GM12878 (cell line): ENCODE measurements at regions not wholly inside any gene's neighbourhood (a gene's known extent, or its start where the extent isn't known, plus 50 kb on each side); places are given as distances from the start of the nearest gene placed in this dataset.

Experiments
- ATAC-seq: fragments of 200-7000 bp; cut with Tn5 transposase; 3 replicates; pipeline ENCODE4 v1.9.1; 2020; ENCODE audit warnings: mild to moderate bottlenecking, moderate library complexity
- BruUV-seq: library from RNA; stranded (reverse); fragments of 400-500 nt; replicated peaks from 2 replicates; lab custom pipeline; 2021; lab: Mats Ljungman, UMichigan
- CTCF ChIA-PET: fragments of 300-600 bp; sonication (Branson Sonifier 250); formaldehyde crosslinking; extraction: SDS; loops from one replicate; lab custom pipeline; 2021; ENCODE audit warnings: inconsistent platforms; lab: Yijun Ruan, JAX
- POLR2A ChIA-PET: fragments of 350-600 bp; formaldehyde crosslinking; extraction: SDS; loops from one replicate; lab custom pipeline; 2021; ENCODE audit warnings: inconsistent platforms; lab: Charles Lee
- RAD21 ChIA-PET: fragments of 300-600 bp; sonication (Branson Sonifier 250); formaldehyde crosslinking; loops from one replicate; lab custom pipeline; 2023; ENCODE audit warnings: antibody characterized with exemption; ENCODE audit not compliant: unreplicated experiment; lab: Charles Lee
- SMC1A ChIA-PET: fragments of 300-600 bp; sonication (Branson Sonifier 250); formaldehyde crosslinking; loops from one replicate; lab custom pipeline; 2023; ENCODE audit not compliant: unreplicated experiment, uncharacterized antibody; lab: Charles Lee
- DNase-seq: peaks from one replicate; pipeline ENCODE4 v3.0.0-alpha.2; 2011; ENCODE audit warnings: low read depth, low spot score
- FAIRE-seq: peaks from 3 replicates; lab custom pipeline; 2011; peaks lifted over from hg19 to GRCh38; lab: Jason Lieb, UNC
- H2AFZ ChIP-seq: 2 replicates; pipeline ENCODE4 v1.6.0; 2011; ENCODE audit warnings: low read depth, low read length, control low read depth; ENCODE audit not compliant: control insufficient read depth
- H3K27ac ChIP-seq: 2 replicates; pipeline ENCODE4 v1.5.1; 2011; ENCODE audit warnings: control low read depth; ENCODE audit not compliant: control insufficient read depth, insufficient read depth
- H3K27me3 ChIP-seq, 2 experiments: replicated peaks in 1 of 2; 2 replicates each; pipeline versions ENCODE4 v1.6.0 to v1.6.1; 2011; ENCODE audit warnings: low read length in 1 of 2; ENCODE audit not compliant: control insufficient read depth in 2 of 2, insufficient read depth in 2 of 2
- H3K36me3 ChIP-seq, 2 experiments: 2 replicates each; pipeline ENCODE4 v1.5.1; 2011; ENCODE audit warnings: low read length in 1 of 2; ENCODE audit not compliant: control insufficient read depth in 2 of 2, insufficient read depth in 2 of 2
- H3K4me1 ChIP-seq: 2 replicates; pipeline ENCODE4 v1.6.1; 2011; ENCODE audit warnings: mild to moderate bottlenecking, low read length, moderate library complexity, mixed read lengths; ENCODE audit not compliant: control insufficient read depth, insufficient read depth
- H3K4me2 ChIP-seq: 2 replicates; pipeline ENCODE4 v1.6.0; 2011; ENCODE audit warnings: control low read depth; ENCODE audit not compliant: control insufficient read depth, insufficient read depth
- H3K4me3 ChIP-seq: fragments of 200-600 bp; sonication (generic); 2 replicates; pipeline ENCODE4 v1.5.1; 2016
- H3K79me2 ChIP-seq: 2 replicates; pipeline ENCODE4 v1.6.0; 2011; ENCODE audit warnings: low read length; ENCODE audit not compliant: control insufficient read depth, insufficient read depth
- H3K9ac ChIP-seq: 2 replicates; pipeline ENCODE4 v1.8.0; 2011; ENCODE audit warnings: low read length, control low read depth, mixed read lengths; ENCODE audit not compliant: control insufficient read depth, insufficient read depth
- H3K9me3 ChIP-seq: replicated peaks from 3 replicates; pipeline ENCODE4 v1.5.1; 2011; ENCODE audit warnings: mild to moderate bottlenecking, low read length; ENCODE audit not compliant: control insufficient read depth, insufficient read depth
- H4K20me1 ChIP-seq: 2 replicates; pipeline ENCODE4 v1.6.0; 2011; ENCODE audit not compliant: control insufficient read depth, insufficient read depth
- CHD2 ChIP-seq: IDR thresholded peaks from 2 replicates; pipeline ENCODE4 v1.6.1; 2011; ENCODE audit warnings: low read depth, low read length, improper control_type of control experiment, borderline replicate concordance
- E2F4 ChIP-seq: IDR thresholded peaks from 2 replicates; pipeline ENCODE4 v1.6.1; 2012; ENCODE audit warnings: low read depth, low read length, improper control_type of control experiment
- HDAC2 ChIP-seq: fragments of 200-600 bp; sonication (generic); IDR thresholded peaks from 2 replicates; pipeline ENCODE4 v1.6.1; 2017
- MEF2A ChIP-seq: IDR thresholded peaks from 2 replicates; pipeline ENCODE4 v1.6.1; 2011; ENCODE audit warnings: low read depth, mild to moderate bottlenecking, low read length, moderate library complexity; ENCODE audit not compliant: insufficient read depth
- NR2C1 ChIP-seq: fragments of 450-650 bp; IDR thresholded peaks from 2 replicates; pipeline ENCODE4 v1.6.1; 2017; ENCODE audit warnings: antibody characterized with exemption, mild to moderate bottlenecking, moderate library complexity
- NRF1 ChIP-seq: conservative IDR thresholded peaks from 2 replicates; pipeline ENCODE4 v1.6.1; 2011; ENCODE audit warnings: mild to moderate bottlenecking, low read depth, low read length, improper control_type of control experiment
- POLR2A ChIP-seq: IDR thresholded peaks from 2 replicates; pipeline ENCODE4 v1.6.1; 2011; ENCODE audit warnings: low read depth, mild to moderate bottlenecking, low read length
- POU2F2 ChIP-seq: IDR thresholded peaks from 3 replicates; pipeline ENCODE4 v1.6.1; 2011; ENCODE audit warnings: low read depth, mild to moderate bottlenecking, low read length, borderline replicate concordance
- SMAD1 ChIP-seq: fragments of 450-650 bp; IDR thresholded peaks from 2 replicates; pipeline ENCODE4 v1.6.1; 2018; ENCODE audit warnings: mild to moderate bottlenecking, low read depth; ENCODE audit not compliant: partially characterized antibody
- SMARCA5 ChIP-seq: fragments of 450-650 bp; IDR thresholded peaks from 2 replicates; pipeline ENCODE4 v1.6.1; 2017; ENCODE audit warnings: mild to moderate bottlenecking
- SMC3 ChIP-seq: IDR thresholded peaks from 2 replicates; pipeline ENCODE4 v1.6.1; 2011; ENCODE audit warnings: low read length, improper control_type of control experiment, borderline replicate concordance
- SREBF1 ChIP-seq: IDR thresholded peaks from 2 replicates; pipeline ENCODE4 v1.6.1; 2012; ENCODE audit warnings: mild to moderate bottlenecking, low read length
- WGBS: methylation state at CpG from one replicate; pipeline ENCODE4 v1.1.6; 2016; ENCODE audit warnings: low lambda C conversion rate; ENCODE audit not compliant: insufficient replicate concordance, insufficient coverage; ENCODE audit errors: missing lambda C conversion rate; 5-methylcytosine and 5-hydroxymethylcytosine counted together
- in situ Hi-C: fragments of 300-500 bp; cut with MboI; formaldehyde crosslinking; loops from 9 replicates; pipeline ENCODE4 v1.14.3; 2018; ENCODE audit warnings: mixed read lengths
- intact Hi-C: fragments of 100-400 bp; cut with micrococcal nuclease; formaldehyde crosslinking; loops from one replicate; pipeline ENCODE4 v1.14.2; 2022; ENCODE audit not compliant: unreplicated experiment
- TF ChIP-seq, protein P1 (sequence below): IDR thresholded peaks from 2 replicates; pipeline ENCODE4 v1.6.1; 2011; ENCODE audit warnings: borderline replicate concordance, low read depth, mild to moderate bottlenecking, moderate library complexity, low read length; ENCODE audit not compliant: insufficient read depth, poor library complexity, severe bottlenecking
- TF ChIP-seq, protein P2 (sequence below): fragments of 450-650 bp; IDR thresholded peaks from 2 replicates; pipeline ENCODE4 v1.6.1; 2016; ENCODE audit warnings: mild to moderate bottlenecking

GRCh38 chr4:164343472-164343976 lies 410.4 kb upstream of the SMIM31 start:
- no peak for DNase-seq
- H3K27me3 ChIP-seq = no peaks in the 10 kb centered on the region
- H3K4me3 ChIP-seq = no peak overlapping the region
- H3K9ac ChIP-seq = no peak overlapping the region
- FAIRE-seq = no peak
- H2AFZ ChIP-seq = no peak overlapping the region
- H3K79me2 ChIP-seq = no peaks in the 10 kb centered on the region
- H3K4me1 ChIP-seq = no peaks in the 10 kb centered on the region
- no peaks in the 10 kb centered on the region for H3K36me3 ChIP-seq
- CTCF ChIA-PET = no interaction called here
- SMC1A ChIA-PET = interaction anchor here (0.7 kb wide), 1 partner anchor 33 kb away, joined by 3 read pairs; no protein-coding TSS in a partner anchor
- no peak overlapping the region for H3K27ac ChIP-seq
- intact Hi-C loops (no loop called here), in situ Hi-C loops (no loop called here)
- no peak for TF ChIP-seq POLR2A
- no peak for TF ChIP-seq NRF1
- no peak for TF ChIP-seq SMAD1
- no peak for TF ChIP-seq CHD2
- no peak for TF ChIP-seq MEF2A
- no peak for TF ChIP-seq SREBF1
- no peak for TF ChIP-seq POU2F2
- no peak for TF ChIP-seq NR2C1
- TF ChIP-seq E2F4 = no peak
- TF ChIP-seq, protein P1, sequence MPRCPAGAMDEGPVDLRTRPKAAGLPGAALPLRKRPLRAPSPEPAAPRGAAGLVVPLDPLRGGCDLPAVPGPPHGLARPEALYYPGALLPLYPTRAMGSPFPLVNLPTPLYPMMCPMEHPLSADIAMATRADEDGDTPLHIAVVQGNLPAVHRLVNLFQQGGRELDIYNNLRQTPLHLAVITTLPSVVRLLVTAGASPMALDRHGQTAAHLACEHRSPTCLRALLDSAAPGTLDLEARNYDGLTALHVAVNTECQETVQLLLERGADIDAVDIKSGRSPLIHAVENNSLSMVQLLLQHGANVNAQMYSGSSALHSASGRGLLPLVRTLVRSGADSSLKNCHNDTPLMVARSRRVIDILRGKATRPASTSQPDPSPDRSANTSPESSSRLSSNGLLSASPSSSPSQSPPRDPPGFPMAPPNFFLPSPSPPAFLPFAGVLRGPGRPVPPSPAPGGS = no peak
- TF ChIP-seq SMARCA5 = no peak
- TF ChIP-seq HDAC2 = no peak
- no peak for TF ChIP-seq SMC3
- TF ChIP-seq, protein P2, sequence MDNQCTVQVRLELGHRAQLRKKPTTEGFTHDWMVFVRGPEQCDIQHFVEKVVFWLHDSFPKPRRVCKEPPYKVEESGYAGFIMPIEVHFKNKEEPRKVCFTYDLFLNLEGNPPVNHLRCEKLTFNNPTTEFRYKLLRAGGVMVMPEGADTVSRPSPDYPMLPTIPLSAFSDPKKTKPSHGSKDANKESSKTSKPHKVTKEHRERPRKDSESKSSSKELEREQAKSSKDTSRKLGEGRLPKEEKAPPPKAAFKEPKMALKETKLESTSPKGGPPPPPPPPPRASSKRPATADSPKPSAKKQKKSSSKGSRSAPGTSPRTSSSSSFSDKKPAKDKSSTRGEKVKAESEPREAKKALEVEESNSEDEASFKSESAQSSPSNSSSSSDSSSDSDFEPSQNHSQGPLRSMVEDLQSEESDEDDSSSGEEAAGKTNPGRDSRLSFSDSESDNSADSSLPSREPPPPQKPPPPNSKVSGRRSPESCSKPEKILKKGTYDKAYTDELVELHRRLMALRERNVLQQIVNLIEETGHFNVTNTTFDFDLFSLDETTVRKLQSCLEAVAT = no peak
- no peak for ATAC-seq
- POLR2A ChIA-PET = no interaction called here
- BruUV-seq = no TSS peak
- RAD21 ChIA-PET = no interaction called here
- no peaks in the 10 kb centered on the region for H4K20me1 ChIP-seq
- no peak overlapping the region for H3K4me2 ChIP-seq
- H3K9me3 ChIP-seq = no peaks in the 10 kb centered on the region
- 17% methylated on average over 3 of the region's 3 CpGs for WGBS
